ENCODE measurements at regions not wholly inside any gene's neighbourhood (a gene's known extent, or its start where the extent isn't known, plus 50 kb on each side); places are given as distances from the start of the nearest gene placed in this dataset.

DNA sequence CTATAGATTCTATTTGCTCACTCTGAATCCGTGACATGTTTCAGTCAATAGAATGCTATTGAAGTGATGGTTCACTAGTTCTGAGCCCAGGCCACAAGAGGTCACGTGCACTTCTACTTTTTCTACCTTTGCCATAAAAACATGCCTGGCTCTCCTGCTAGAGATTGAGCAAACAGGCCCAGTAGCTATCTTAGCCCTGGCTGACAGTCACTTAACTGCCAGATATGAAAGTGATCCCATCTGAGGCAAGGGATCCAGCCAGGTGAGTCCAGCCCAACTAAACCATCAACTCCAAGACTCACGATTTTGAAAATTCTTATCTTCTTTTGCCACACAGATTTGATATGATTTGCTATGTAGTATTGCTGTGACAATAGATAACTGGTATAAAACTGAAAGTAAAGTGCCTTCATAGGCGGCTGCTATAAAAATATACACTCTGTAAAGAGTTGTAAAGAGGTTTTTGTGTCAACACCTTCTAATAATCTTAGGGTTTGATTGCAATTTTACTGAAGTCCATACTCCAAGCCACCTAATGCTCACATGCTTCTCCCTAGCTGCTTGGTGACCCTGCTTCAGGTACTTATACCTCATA lies 937.7 kb upstream of the SOX9 start:
- H3K4me1 ChIP-seq = no peaks in the 10 kb centered on the region
- POLR2A ChIA-PET = no interaction called here
- DNase-seq (ENCODE audit: low read depth in 1 of 2, low spot score in 1 of 2) (no peak), ATAC-seq (no peak), FAIRE-seq (no peak)
- no peak overlapping the region for H3K4me3 ChIP-seq
- TF ChIP-seq CEBPB (IDR thresholded peaks at IDR 0.05) (no peak), RARB (CRISPR knock-in tag; IDR thresholded peaks at IDR 0.05) (no peak), RAD21 (conservative IDR thresholded peaks at IDR 0.05 in 1 of 2, IDR thresholded peaks at IDR 0.05 in 1 of 2) (no peak), FOXS1 (CRISPR knock-in tag; IDR thresholded peaks at IDR 0.05) (no peak), SMC3 (IDR thresholded peaks at IDR 0.05) (no peak), JUNB (IDR thresholded peaks at IDR 0.05) (no peak), EHMT2 (IDR thresholded peaks at IDR 0.05; ENCODE audit: low read depth) (no peak), SREBF2 (IDR thresholded peaks at IDR 0.05) (no peak), TP53 (CRISPR knock-in tag; IDR thresholded peaks at IDR 0.05) (no peak), CHD2 (IDR thresholded peaks at IDR 0.05; ENCODE audit: low read length, partially characterized antibody) (no peak), POLR2A (IDR thresholded peaks at IDR 0.05; ENCODE audit: low read length) (no peak)
- TF ChIP-seq, protein P1, sequence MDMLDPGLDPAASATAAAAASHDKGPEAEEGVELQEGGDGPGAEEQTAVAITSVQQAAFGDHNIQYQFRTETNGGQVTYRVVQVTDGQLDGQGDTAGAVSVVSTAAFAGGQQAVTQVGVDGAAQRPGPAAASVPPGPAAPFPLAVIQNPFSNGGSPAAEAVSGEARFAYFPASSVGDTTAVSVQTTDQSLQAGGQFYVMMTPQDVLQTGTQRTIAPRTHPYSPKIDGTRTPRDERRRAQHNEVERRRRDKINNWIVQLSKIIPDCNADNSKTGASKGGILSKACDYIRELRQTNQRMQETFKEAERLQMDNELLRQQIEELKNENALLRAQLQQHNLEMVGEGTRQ (IDR thresholded peaks at IDR 0.05) = no peak
- TF ChIP-seq, protein P2, sequence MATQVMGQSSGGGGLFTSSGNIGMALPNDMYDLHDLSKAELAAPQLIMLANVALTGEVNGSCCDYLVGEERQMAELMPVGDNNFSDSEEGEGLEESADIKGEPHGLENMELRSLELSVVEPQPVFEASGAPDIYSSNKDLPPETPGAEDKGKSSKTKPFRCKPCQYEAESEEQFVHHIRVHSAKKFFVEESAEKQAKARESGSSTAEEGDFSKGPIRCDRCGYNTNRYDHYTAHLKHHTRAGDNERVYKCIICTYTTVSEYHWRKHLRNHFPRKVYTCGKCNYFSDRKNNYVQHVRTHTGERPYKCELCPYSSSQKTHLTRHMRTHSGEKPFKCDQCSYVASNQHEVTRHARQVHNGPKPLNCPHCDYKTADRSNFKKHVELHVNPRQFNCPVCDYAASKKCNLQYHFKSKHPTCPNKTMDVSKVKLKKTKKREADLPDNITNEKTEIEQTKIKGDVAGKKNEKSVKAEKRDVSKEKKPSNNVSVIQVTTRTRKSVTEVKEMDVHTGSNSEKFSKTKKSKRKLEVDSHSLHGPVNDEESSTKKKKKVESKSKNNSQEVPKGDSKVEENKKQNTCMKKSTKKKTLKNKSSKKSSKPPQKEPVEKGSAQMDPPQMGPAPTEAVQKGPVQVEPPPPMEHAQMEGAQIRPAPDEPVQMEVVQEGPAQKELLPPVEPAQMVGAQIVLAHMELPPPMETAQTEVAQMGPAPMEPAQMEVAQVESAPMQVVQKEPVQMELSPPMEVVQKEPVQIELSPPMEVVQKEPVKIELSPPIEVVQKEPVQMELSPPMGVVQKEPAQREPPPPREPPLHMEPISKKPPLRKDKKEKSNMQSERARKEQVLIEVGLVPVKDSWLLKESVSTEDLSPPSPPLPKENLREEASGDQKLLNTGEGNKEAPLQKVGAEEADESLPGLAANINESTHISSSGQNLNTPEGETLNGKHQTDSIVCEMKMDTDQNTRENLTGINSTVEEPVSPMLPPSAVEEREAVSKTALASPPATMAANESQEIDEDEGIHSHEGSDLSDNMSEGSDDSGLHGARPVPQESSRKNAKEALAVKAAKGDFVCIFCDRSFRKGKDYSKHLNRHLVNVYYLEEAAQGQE (IDR thresholded peaks at IDR 0.05) = no peak
- 25% methylated on average over 4 of the region's 4 CpGs for WGBS (ENCODE audit: missing lambda C conversion rate)
- no peak overlapping the region for H3K27ac ChIP-seq
- no peak overlapping the region for H3K4me2 ChIP-seq
- CTCF ChIA-PET = no interaction called here
- H3K9me3 ChIP-seq = no peaks in the 10 kb centered on the region

DNA sequence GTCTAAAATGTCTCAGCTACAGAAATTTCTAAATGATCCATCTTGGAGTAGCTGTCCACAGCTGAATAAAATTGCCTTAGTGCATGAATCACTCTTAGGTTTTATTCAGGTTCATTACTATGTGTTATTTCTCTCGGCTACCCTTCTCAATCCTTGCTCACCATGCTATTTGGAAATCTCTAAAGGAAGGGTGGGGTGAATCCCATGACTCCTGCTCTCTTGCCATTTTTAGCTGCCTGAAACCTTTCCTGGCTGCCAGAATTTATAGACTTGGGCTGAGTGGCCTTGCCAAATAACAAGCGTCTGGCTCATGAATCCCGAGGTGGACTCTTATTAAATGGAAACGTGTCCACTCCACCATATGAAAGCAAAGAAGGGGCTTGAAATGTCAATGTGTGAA lies 936.1 kb upstream of the SOX9 start:
- CTCF ChIA-PET = no interaction called here
- no peak for FAIRE-seq
- DNase-seq (ENCODE audit: low read depth in 1 of 2, low spot score in 1 of 2) = no peak

More for the DNA sequence above, 936.1 kb upstream of the SOX9 start:
- no peak overlapping the region for H3K27ac ChIP-seq
- POLR2A ChIA-PET = no interaction called here
- H3K9me3 ChIP-seq = no peaks in the 10 kb centered on the region
- H3K4me2 ChIP-seq = no peak overlapping the region
- H3K4me3 ChIP-seq = no peak overlapping the region
- ATAC-seq = no peak
- TF ChIP-seq, protein P3, sequence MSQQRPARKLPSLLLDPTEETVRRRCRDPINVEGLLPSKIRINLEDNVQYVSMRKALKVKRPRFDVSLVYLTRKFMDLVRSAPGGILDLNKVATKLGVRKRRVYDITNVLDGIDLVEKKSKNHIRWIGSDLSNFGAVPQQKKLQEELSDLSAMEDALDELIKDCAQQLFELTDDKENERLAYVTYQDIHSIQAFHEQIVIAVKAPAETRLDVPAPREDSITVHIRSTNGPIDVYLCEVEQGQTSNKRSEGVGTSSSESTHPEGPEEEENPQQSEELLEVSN (IDR thresholded peaks at IDR 0.05; ENCODE audit: borderline replicate concordance, low read depth) = no peak
- TF ChIP-seq NR3C1 (IDR thresholded peaks at IDR 0.05) = no peak
- no peak for TF ChIP-seq RNF2 (IDR thresholded peaks at IDR 0.05; ENCODE audit: borderline replicate concordance, low read depth)
- TF ChIP-seq NPAS2 (CRISPR knock-in tag; IDR thresholded peaks at IDR 0.05; ENCODE audit: borderline replicate concordance) = no peak
- TF ChIP-seq, protein P1 (IDR thresholded peaks at IDR 0.05) = no peak
- TF ChIP-seq KDM5A (IDR thresholded peaks at IDR 0.05) = no peak
- TF ChIP-seq, protein P4, sequence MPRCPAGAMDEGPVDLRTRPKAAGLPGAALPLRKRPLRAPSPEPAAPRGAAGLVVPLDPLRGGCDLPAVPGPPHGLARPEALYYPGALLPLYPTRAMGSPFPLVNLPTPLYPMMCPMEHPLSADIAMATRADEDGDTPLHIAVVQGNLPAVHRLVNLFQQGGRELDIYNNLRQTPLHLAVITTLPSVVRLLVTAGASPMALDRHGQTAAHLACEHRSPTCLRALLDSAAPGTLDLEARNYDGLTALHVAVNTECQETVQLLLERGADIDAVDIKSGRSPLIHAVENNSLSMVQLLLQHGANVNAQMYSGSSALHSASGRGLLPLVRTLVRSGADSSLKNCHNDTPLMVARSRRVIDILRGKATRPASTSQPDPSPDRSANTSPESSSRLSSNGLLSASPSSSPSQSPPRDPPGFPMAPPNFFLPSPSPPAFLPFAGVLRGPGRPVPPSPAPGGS (IDR thresholded peaks at IDR 0.05) = no peak
- no peak for TF ChIP-seq POLR2AphosphoS2 (conservative IDR thresholded peaks at IDR 0.05; ENCODE audit: low read length)
- no peak for TF ChIP-seq CHD4 (IDR thresholded peaks at IDR 0.05; ENCODE audit: borderline replicate concordance)
- TF ChIP-seq MAFK (IDR thresholded peaks at IDR 0.05; ENCODE audit: partially characterized antibody) = no peak
- TF ChIP-seq CHD2 (IDR thresholded peaks at IDR 0.05; ENCODE audit: low read length, partially characterized antibody) = no peak
- no peak for TF ChIP-seq FOSL2 (IDR thresholded peaks at IDR 0.05)
- TF ChIP-seq FOSL2 (CRISPR knock-in tag; IDR thresholded peaks at IDR 0.05) = no peak
- TF ChIP-seq KDM1A (IDR thresholded peaks at IDR 0.05; ENCODE audit: low read depth) = no peak
- no peak for TF ChIP-seq ZNF302 (CRISPR knock-in tag; IDR thresholded peaks at IDR 0.05)
- no peak for TF ChIP-seq HOXB13 (CRISPR knock-in tag; IDR thresholded peaks at IDR 0.05; ENCODE audit: low read depth)
- WGBS (ENCODE audit: missing lambda C conversion rate) = 38% methylated on average over 4 of the region's 4 CpGs
- no peaks in the 10 kb centered on the region for H3K4me1 ChIP-seq
